PFSK-1 (cell line): ENCODE measurements at regions not wholly inside any gene's neighbourhood (a gene's known extent, or its start where the extent isn't known, plus 50 kb on each side); places are given as distances from the start of the nearest gene placed in this dataset.

Experiments used
- FOXP2 ChIP-seq: optimal IDR thresholded peaks from 2 replicates; pipeline ENCODE3; 2011; ENCODE audit warnings: borderline replicate concordance, control low read depth, inconsistent platforms; ENCODE audit not compliant: insufficient read depth; ENCODE audit errors: extremely low read length, extremely low read depth
- POLR2AphosphoS5 ChIP-seq: IDR thresholded peaks from 2 replicates; pipeline ENCODE4 v1.6.1; 2012; ENCODE audit warnings: low read depth, mild to moderate bottlenecking, control low read depth, low read length, moderate library complexity
- REST ChIP-seq, 2 experiments: IDR thresholded peaks; 2 replicates each; pipeline versions ENCODE4 v1.6.1 to v1.8.0; 2011 to 2012; ENCODE audit warnings: low read depth in 2 of 2, low read length in 2 of 2, control low read depth in 1 of 2, inconsistent platforms in 1 of 2, mild to moderate bottlenecking in 1 of 2, moderate library complexity in 1 of 2; ENCODE audit not compliant: insufficient read depth in 1 of 2
- SIN3A ChIP-seq: IDR thresholded peaks from 2 replicates; pipeline ENCODE4 v1.6.1; 2012; ENCODE audit warnings: mild to moderate bottlenecking, low read length, moderate library complexity, borderline replicate concordance; ENCODE audit not compliant: insufficient read depth
- TAF1 ChIP-seq: IDR thresholded peaks from 2 replicates; pipeline ENCODE4 v1.6.1; 2012; ENCODE audit warnings: low read length, control low read depth, borderline replicate concordance; ENCODE audit not compliant: insufficient read depth

GRCh38 chr10:28862219-28862618 is 184.9 kb downstream of the BAMBI start:
- TF ChIP-seq REST (IDR thresholded peaks at IDR 0.05; ENCODE audit: insufficient read depth in 1 of 2, low read depth in 2 of 2, low read length in 2 of 2) (no peak), POLR2AphosphoS5 (no peak), SIN3A (no peak), TAF1 (no peak), FOXP2 (no peak)
